Heart left ventricle (tissue), 13 donors: ENCODE measurements at regions not wholly inside any gene's neighbourhood (a gene's known extent, or its start where the extent isn't known, plus 50 kb on each side); places are given as distances from the start of the nearest gene placed in this dataset.

ENCODE experiments used
- POLR2A ChIP-seq, 2 donors: fragments of 450-650 bp; IDR thresholded peaks; one replicate each; pipeline ENCODE4 v1.6.1; 2017; ENCODE audit warnings: antibody characterized with exemption in 2 of 2, mild to moderate bottlenecking in 2 of 2, moderate library complexity in 2 of 2
- TF ChIP-seq, protein P1 (sequence below), 12 donors: fragments of 200-600 bp; sonication (generic) in 4 of 12; IDR thresholded peaks; one replicate each; pipeline versions ENCODE4 v1.5.0 to v1.8.0; 2018 to 2022; ENCODE audit warnings: antibody characterized with exemption in 12 of 12, mild to moderate bottlenecking in 5 of 12
- donor health status: ischemic (EF 13 %, LVEDD 7.1; RV severe dilation, severe dysfunction).
- donor health status: DM: no; HTN: yes; CAD: no.
- donor health status: DM: no; HTN: no; CAD: no.
- donor health status: ischemic (EF 25% LVEDD 6.9; RV normal size, moderate dysfunction).
- donor health status: ischemic (EF 25% LVEDD 5.7; RV mildly dilated, moderate dysfunction).
- donor health status: ischemic (EF 35%, LVEDD 5.7; RV mildly dilated, moderate dysfunction).
- donor health status: nonischemic (EF 11% LVEDD 7.7; RV severe dilation, severe dysfunction).
- donor health status: DM: yes; HTN: yes; CAD: no.
- donor health status: PGD.
- donor health status: ischemic (EF 29% LVEDD 5.4; RV normal size, mild dysfunction).
- donor health status: nonischemic (EF 23%, LVEDD 6.1; RV moderate dilation, normal function).

DNA sequence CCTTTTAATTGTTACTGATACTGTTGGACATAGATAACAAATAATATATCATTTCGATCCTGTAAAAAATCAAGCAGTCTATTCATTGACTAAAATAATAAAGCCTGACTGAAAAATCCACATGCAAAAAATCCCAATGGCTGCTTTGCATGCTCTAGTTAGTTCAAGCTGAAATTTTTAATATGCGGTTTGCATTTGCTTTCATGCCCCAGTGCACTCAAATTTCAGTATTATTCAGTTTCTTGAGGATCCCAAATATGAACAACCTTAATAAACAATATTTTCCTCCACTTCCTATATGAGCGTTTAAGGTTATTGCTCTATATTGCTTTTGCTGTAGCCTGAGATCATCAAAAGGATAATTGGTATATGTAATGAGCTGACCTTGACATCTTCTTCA lies 75.1 kb upstream of the DPH5 start:
- TF ChIP-seq, protein P1, sequence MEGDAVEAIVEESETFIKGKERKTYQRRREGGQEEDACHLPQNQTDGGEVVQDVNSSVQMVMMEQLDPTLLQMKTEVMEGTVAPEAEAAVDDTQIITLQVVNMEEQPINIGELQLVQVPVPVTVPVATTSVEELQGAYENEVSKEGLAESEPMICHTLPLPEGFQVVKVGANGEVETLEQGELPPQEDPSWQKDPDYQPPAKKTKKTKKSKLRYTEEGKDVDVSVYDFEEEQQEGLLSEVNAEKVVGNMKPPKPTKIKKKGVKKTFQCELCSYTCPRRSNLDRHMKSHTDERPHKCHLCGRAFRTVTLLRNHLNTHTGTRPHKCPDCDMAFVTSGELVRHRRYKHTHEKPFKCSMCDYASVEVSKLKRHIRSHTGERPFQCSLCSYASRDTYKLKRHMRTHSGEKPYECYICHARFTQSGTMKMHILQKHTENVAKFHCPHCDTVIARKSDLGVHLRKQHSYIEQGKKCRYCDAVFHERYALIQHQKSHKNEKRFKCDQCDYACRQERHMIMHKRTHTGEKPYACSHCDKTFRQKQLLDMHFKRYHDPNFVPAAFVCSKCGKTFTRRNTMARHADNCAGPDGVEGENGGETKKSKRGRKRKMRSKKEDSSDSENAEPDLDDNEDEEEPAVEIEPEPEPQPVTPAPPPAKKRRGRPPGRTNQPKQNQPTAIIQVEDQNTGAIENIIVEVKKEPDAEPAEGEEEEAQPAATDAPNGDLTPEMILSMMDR (IDR thresholded peaks at IDR 0.05), result no peak
- TF ChIP-seq POLR2A (IDR thresholded peaks at IDR 0.05), result no peak
